GM18499 (cell line): ENCODE measurements at regions not wholly inside any gene's neighbourhood (a gene's known extent, or its start where the extent isn't known, plus 50 kb on each side); places are given as distances from the start of the nearest gene placed in this dataset.
A peak's percentile ranks its signal among the peaks of the same experiment; 100 is the strongest.

Experiments used
- ATAC-seq: cut with Tn5 transposase; IDR thresholded peaks from one replicate; pipeline ENCODE4 v1.9.1; 2021; ENCODE audit warnings: moderate number of reproducible peaks; ENCODE audit not compliant: insufficient read depth, unreplicated experiment

- ATAC-seq: no peak
Measured at GRCh38 chr10:14397066-14397465, 66.3 kb upstream of the FRMD4A start.

- no peak for ATAC-seq
Measured at GRCh38 chr10:14396411-14397048, 65.8 kb upstream of the FRMD4A start.

- no peak for ATAC-seq
Measured at GRCh38 chr10:14394179-14394578, 63.5 kb upstream of the FRMD4A start.

DNA sequence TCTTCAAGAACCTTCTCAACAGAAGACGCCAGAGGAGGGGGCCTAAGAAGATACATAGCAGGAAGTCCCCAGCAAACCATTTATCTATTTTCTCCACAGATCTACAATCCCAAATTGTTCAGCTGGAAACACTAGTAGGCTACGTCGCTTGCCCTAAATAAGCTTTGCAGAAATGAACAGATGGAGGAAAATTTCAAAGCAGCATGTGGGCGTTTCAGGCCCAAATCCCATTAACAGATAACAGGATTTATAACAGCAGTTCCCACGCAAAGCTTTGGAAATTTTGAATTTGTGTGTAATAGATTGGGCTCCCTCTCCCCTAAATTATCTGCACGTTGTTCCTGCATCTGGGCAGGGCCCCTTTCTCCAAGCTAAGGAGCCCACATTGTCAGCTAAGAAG, 60.6 kb upstream of the FRMD4A start:
- ATAC-seq: no peak

- peak; percentile 81 for ATAC-seq
Measured at GRCh38 chr10:14389981-14390590, 59.4 kb upstream of the FRMD4A start.

GRCh38 chr10:14385596-14386593, 55.2 kb upstream of the FRMD4A start:
- no peak for ATAC-seq

- no peak for ATAC-seq
Measured at GRCh38 chr10:14384915-14385314, 54.2 kb upstream of the FRMD4A start.

DNA sequence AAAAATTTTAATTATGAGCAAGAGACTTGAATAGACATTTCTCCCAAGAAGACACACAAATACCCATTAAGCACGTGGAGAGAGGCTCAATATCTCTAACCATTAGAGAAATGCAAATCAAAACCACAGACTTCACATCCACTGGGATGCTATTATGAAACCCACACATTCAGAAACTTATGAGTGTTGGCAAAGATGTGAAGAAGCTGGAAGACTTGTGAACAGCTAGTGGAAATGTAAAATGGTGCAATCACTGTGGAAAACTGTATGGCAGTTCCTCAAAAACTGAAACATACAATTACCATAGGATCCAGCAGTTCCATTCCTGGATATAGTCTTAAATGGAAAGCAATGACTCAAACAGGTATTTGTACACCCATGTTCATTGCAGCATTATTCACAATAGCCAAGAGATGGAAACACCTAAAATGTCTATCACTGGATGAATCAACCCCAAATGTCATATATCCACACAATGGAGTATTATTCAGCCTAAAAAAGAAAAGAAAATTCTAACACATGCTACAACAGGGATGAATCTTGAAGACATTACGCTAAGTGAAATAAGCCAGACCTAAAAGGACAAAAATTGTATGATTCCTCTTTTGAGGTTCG, 53.5 kb upstream of the FRMD4A start:
- no peak for ATAC-seq

- ATAC-seq: no peak
Measured at GRCh38 chr10:14383266-14383665, 52.5 kb upstream of the FRMD4A start.

- ATAC-seq: no peak
Measured at GRCh38 chr10:14382531-14382930, 51.8 kb upstream of the FRMD4A start.

- no peak for ATAC-seq
Measured at GRCh38 chr10:14382022-14382421, 51.3 kb upstream of the FRMD4A start.

DNA sequence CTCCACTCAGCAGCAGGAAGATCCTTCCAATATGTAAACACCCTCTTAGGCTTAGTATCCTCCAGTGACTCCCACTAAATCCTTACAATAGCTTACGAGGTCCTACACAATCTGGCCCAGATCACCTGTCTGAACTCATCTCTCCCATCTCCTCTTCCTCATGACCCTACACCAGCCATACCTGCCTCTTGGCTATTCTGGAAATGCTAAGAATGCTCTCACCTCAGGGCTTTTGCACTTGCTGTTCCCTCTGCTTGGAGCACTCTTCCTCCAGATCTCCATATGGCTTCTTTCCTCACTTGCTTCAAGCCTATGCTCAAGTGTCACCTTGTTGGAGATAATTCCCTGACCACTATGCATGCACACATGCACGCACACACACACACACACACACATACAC, 50.8 kb upstream of the FRMD4A start:
- ATAC-seq: no peak

- no peak for ATAC-seq
Measured at GRCh38 chr10:14380746-14381145, 50.0 kb upstream of the FRMD4A start.
